Progenitor cell of endocrine pancreas (in vitro differentiated cells): ENCODE measurements at regions not wholly inside any gene's neighbourhood (a gene's known extent, or its start where the extent isn't known, plus 50 kb on each side); places are given as distances from the start of the nearest gene placed in this dataset.

Experiments
- DNase-seq: peaks from one replicate; pipeline ENCODE4 v3.0.0; 2021; ENCODE audit warnings: low spot score; ENCODE audit not compliant: unreplicated experiment
- H3K27ac Mint-ChIP-seq: 2 replicates; pipeline ENCODE4 v1.8.0; 2021; ENCODE audit warnings: mild to moderate bottlenecking, moderate library complexity, mixed read lengths
- H3K27me3 Mint-ChIP-seq: 2 replicates; pipeline ENCODE4 v1.8.0; 2021; ENCODE audit warnings: mixed read lengths
- H3K36me3 Mint-ChIP-seq: 2 replicates; pipeline ENCODE4 v1.8.0; 2022; ENCODE audit warnings: mixed read lengths; ENCODE audit not compliant: insufficient read depth
- H3K4me1 Mint-ChIP-seq: 2 replicates; pipeline ENCODE4 v1.8.0; 2021; ENCODE audit warnings: low read depth, mixed read lengths
- H3K4me3 Mint-ChIP-seq: 2 replicates; pipeline ENCODE4 v1.8.0; 2021; ENCODE audit warnings: low read depth, mild to moderate bottlenecking, moderate library complexity, mixed read lengths
- H3K9me3 Mint-ChIP-seq: 2 replicates; pipeline ENCODE4 v1.8.0; 2021; ENCODE audit warnings: low read depth, mixed read lengths
- CTCF ChIP-seq: fragments of 200-600 bp; sonication (generic); IDR thresholded peaks from one replicate; pipeline ENCODE4 v1.5.0; 2021; ENCODE audit warnings: antibody characterized with exemption, mild to moderate bottlenecking; ENCODE audit not compliant: unreplicated experiment

- Mint-ChIP-seq H3K4me1 (peaks cover 2% of the 10 kb centered on the region), H3K27ac (no peak overlapping the region), H3K36me3 (no peaks in the 10 kb centered on the region), H3K27me3 (no peaks in the 10 kb centered on the region), H3K4me3 (no peak overlapping the region), H3K9me3 (no peaks in the 10 kb centered on the region)
- TF ChIP-seq CTCF, result no peak
- DNase-seq, result no peak
Measured at GRCh38 chr12:38586789-38587188, 270.2 kb downstream of the ALG10B start.

GRCh38 chr12:38587594-38587993, 271.0 kb downstream of the ALG10B start:
- H3K9me3 Mint-ChIP-seq, result no peaks in the 10 kb centered on the region
- H3K36me3 Mint-ChIP-seq, result no peaks in the 10 kb centered on the region
- H3K27ac Mint-ChIP-seq, result no peak overlapping the region
- H3K4me3 Mint-ChIP-seq, result no peak overlapping the region
- TF ChIP-seq CTCF, result no peak
- peaks cover 2% of the 10 kb centered on the region for H3K4me1 Mint-ChIP-seq
- DNase-seq, result no peak
- no peaks in the 10 kb centered on the region for H3K27me3 Mint-ChIP-seq

- Mint-ChIP-seq H3K4me1 (peaks cover 2% of the 10 kb centered on the region), H3K27me3 (no peaks in the 10 kb centered on the region), H3K9me3 (no peaks in the 10 kb centered on the region), H3K27ac (no peak overlapping the region), H3K4me3 (no peak overlapping the region), H3K36me3 (no peaks in the 10 kb centered on the region)
- no peak for TF ChIP-seq CTCF
- no peak for DNase-seq
Measured at GRCh38 chr12:38588624-38589305, 272.2 kb downstream of the ALG10B start.

GRCh38 chr12:38589306-38589632, 272.7 kb downstream of the ALG10B start:
- no peak overlapping the region for H3K4me3 Mint-ChIP-seq
- TF ChIP-seq CTCF, result no peak
- H3K27ac Mint-ChIP-seq, result no peak overlapping the region

GRCh38 chr12:38601949-38602348, 285.4 kb downstream of the ALG10B start:
- Mint-ChIP-seq H3K4me1 (no peaks in the 10 kb centered on the region), H3K9me3 (peaks cover 4% of the 10 kb centered on the region), H3K4me3 (no peak overlapping the region), H3K36me3 (no peaks in the 10 kb centered on the region), H3K27me3 (no peaks in the 10 kb centered on the region), H3K27ac (no peak overlapping the region)
- no peak for DNase-seq
- TF ChIP-seq CTCF, result no peak

More at GRCh38 chr12:38589306-38589632, 272.7 kb downstream of the ALG10B start:
- no peak for DNase-seq
- Mint-ChIP-seq H3K4me1 (peaks cover 2% of the 10 kb centered on the region), H3K27me3 (no peaks in the 10 kb centered on the region), H3K36me3 (no peaks in the 10 kb centered on the region), H3K9me3 (no peaks in the 10 kb centered on the region)
